K562 (cell line): ENCODE measurements at regions not wholly inside any gene's neighbourhood (a gene's known extent, or its start where the extent isn't known, plus 50 kb on each side); places are given as distances from the start of the nearest gene placed in this dataset.

Experiments
- CHD2 ChIP-seq: IDR thresholded peaks from 2 replicates; pipeline ENCODE4 v1.6.1; 2011; ENCODE audit warnings: low read depth, low read length
- CTCF ChIP-seq, 3 experiments: IDR thresholded peaks in 2 of 3; conservative IDR thresholded peaks in 1 of 3; 2 replicates each; pipeline ENCODE4 v1.5.1; 2011 to 2012; ENCODE audit warnings: low read length in 3 of 3, mild to moderate bottlenecking in 3 of 3, control low read depth in 2 of 3, improper control_type of control experiment in 1 of 3, inconsistent platforms in 1 of 3, low read depth in 1 of 3, mixed read lengths in 1 of 3, moderate library complexity in 1 of 3; ENCODE audit not compliant: insufficient read depth in 2 of 3
- FOXP1 ChIP-seq: sonication (generic); formaldehyde crosslinking; IDR thresholded peaks from 2 replicates; pipeline ENCODE4 v1.8.0; 2022; ENCODE audit warnings: mild to moderate bottlenecking, missing genetic modification reagents
- PML ChIP-seq: IDR thresholded peaks from 2 replicates; pipeline ENCODE4 v1.6.1; 2012; ENCODE audit warnings: low read length, inconsistent platforms
- SMARCC2 ChIP-seq: fragments of 450-650 bp; IDR thresholded peaks from 2 replicates; pipeline ENCODE4 v1.6.1; 2017; ENCODE audit warnings: antibody characterized with exemption, moderate library complexity, mild to moderate bottlenecking, low read depth
- SRSF7 ChIP-seq: fragments of 200-400 bp; formaldehyde crosslinking; optimal IDR thresholded peaks from 2 replicates; pipeline ENCODE3; 2017; ENCODE audit warnings: mild to moderate bottlenecking, low read depth, low read length

GRCh38 chr6:56767435-56767834 is 124.7 kb upstream of the DST start:
- TF ChIP-seq SRSF7 = no peak
- TF ChIP-seq CTCF (IDR thresholded peaks at IDR 0.05 in 2 of 3, conservative IDR thresholded peaks at IDR 0.05 in 1 of 3; ENCODE audit: insufficient read depth in 2 of 3, low read depth in 1 of 3, low read length in 3 of 3) = no peak
- TF ChIP-seq CHD2 = no peak
- no peak for TF ChIP-seq PML
- no peak for TF ChIP-seq FOXP1
- TF ChIP-seq SMARCC2 = no peak
